Epithelial cell of proximal tubule (primary cell): ENCODE measurements at regions not wholly inside any gene's neighbourhood (a gene's known extent, or its start where the extent isn't known, plus 50 kb on each side); places are given as distances from the start of the nearest gene placed in this dataset.

Source experiments
- DNase-seq: peaks from one replicate; pipeline ENCODE4 v3.0.0-alpha.2; 2011; ENCODE audit warnings: low read depth
- H3K4me3 ChIP-seq: 2 replicates; pipeline ENCODE4 v1.5.1; 2011; ENCODE audit warnings: low read depth, mild to moderate bottlenecking, low read length
- CTCF ChIP-seq: conservative IDR thresholded peaks from 2 replicates; pipeline ENCODE4 v1.5.1; 2012; ENCODE audit warnings: low read depth, mild to moderate bottlenecking, low read length

- no peak for TF ChIP-seq CTCF
- H3K4me3 ChIP-seq = no peak overlapping the region
- no peak for DNase-seq
Measured at GRCh38 chr20:23152308-23152892, 66.3 kb upstream of the CD93 start.

- TF ChIP-seq CTCF = no peak
- DNase-seq = no peak
- H3K4me3 ChIP-seq = no peak overlapping the region
Measured at GRCh38 chr20:23151885-23152284, 65.8 kb upstream of the CD93 start.

GRCh38 chr20:23151008-23151703, 65.0 kb upstream of the CD93 start:
- TF ChIP-seq CTCF = no peak
- H3K4me3 ChIP-seq = no peak overlapping the region

GRCh38 chr20:23150304-23151007, 64.3 kb upstream of the CD93 start:
- no peak overlapping the region for H3K4me3 ChIP-seq
- no peak for DNase-seq
- no peak for TF ChIP-seq CTCF

More at GRCh38 chr20:23151008-23151703, 65.0 kb upstream of the CD93 start:
- DNase-seq = no peak

GRCh38 chr20:23149623-23150279, 63.6 kb upstream of the CD93 start:
- no peak for DNase-seq
- TF ChIP-seq CTCF = no peak
- H3K4me3 ChIP-seq = no peak overlapping the region

- TF ChIP-seq CTCF = no peak
- no peak for DNase-seq
Measured at GRCh38 chr20:23148731-23149570, 62.8 kb upstream of the CD93 start.

More at GRCh38 chr20:23148731-23149570, 62.8 kb upstream of the CD93 start:
- no peak overlapping the region for H3K4me3 ChIP-seq
